Transverse colon (tissue), 4 donors: ENCODE measurements at regions not wholly inside any gene's neighbourhood (a gene's known extent, or its start where the extent isn't known, plus 50 kb on each side); places are given as distances from the start of the nearest gene placed in this dataset.

Experiments used
- DNase-seq: peaks from one replicate; pipeline ENCODE4 v3.0.0-alpha.2; 2019
- H3K27ac ChIP-seq, 4 donors: fragments of 200-600 bp; sonication (generic); 2 replicates each; pipeline ENCODE4 v1.5.1; 2016 to 2018; ENCODE audit warnings: inconsistent platforms in 4 of 4
- H3K27me3 ChIP-seq: fragments of 200-600 bp; sonication (generic); 2 replicates; pipeline ENCODE4 v1.5.1; 2017; ENCODE audit warnings: inconsistent platforms
- H3K36me3 ChIP-seq, 4 donors: fragments of 200-600 bp; sonication (generic); 2 replicates each; pipeline ENCODE4 v1.5.1; 2017 to 2019; ENCODE audit warnings: inconsistent platforms in 4 of 4
- H3K4me1 ChIP-seq, 4 donors: fragments of 200-600 bp; sonication (generic); 2 replicates each; pipeline ENCODE4 v1.5.1; 2017 to 2020; ENCODE audit warnings: inconsistent platforms in 4 of 4
- H3K4me3 ChIP-seq, 4 donors: fragments of 200-600 bp; sonication (generic); 1 replicate in 1 of 4; 2 replicates in 3 of 4; pipeline versions ENCODE4 v1.5.1 to v1.6.1; 2017 to 2019; ENCODE audit warnings: inconsistent platforms in 4 of 4
- H3K9me3 ChIP-seq, 2 donors: fragments of 200-600 bp; sonication (generic); 2 replicates each; pipeline ENCODE4 v1.5.1; 2017 to 2019; ENCODE audit warnings: inconsistent platforms in 2 of 2
- EP300 ChIP-seq: sonication (generic); formaldehyde crosslinking; IDR thresholded peaks from one replicate; pipeline ENCODE4 v1.6.1; 2017; ENCODE audit warnings: antibody characterized with exemption, low read depth
- POLR2A ChIP-seq: fragments of 450-650 bp; IDR thresholded peaks from one replicate; pipeline ENCODE4 v1.6.1; 2016; ENCODE audit warnings: antibody characterized with exemption, mild to moderate bottlenecking, moderate library complexity
- POLR2AphosphoS5 ChIP-seq, 3 donors: sonication (generic); formaldehyde crosslinking; IDR thresholded peaks; one replicate each; pipeline ENCODE4 v1.6.1; 2016; ENCODE audit warnings: antibody characterized with exemption in 3 of 3
- WGBS, 2 donors: methylation state at CpG; one replicate each; pipeline ENCODE4 v1.1.5; 2018; ENCODE audit warnings: low coverage in 1 of 2; 5-methylcytosine and 5-hydroxymethylcytosine counted together
- in situ Hi-C, 4 donors: fragments of 200-750 bp; cut with MboI; loops; one replicate each; pipeline versions ENCODE4 v1.15.0 to v1.15.1; 2017; ENCODE audit warnings: low sequenced_read_pairs in 3 of 4, low pct_ligation_motif_present in 1 of 4, low pct_unique_long_range_greater_than_20kb in 1 of 4
- intact Hi-C: fragments of 100-400 bp; cut with DNase I; formaldehyde crosslinking; loops from one replicate; pipeline ENCODE4 v1.15.1; 2023; ENCODE audit warnings: low total_unique reads
- TF ChIP-seq, protein P1 (sequence below), 5 experiments: fragments of 200-600 bp in 3 of 5; fragments of 450-650 bp in 2 of 5; sonication (generic) in 3 of 5; IDR thresholded peaks; 1 replicate in 2 of 5; 2 replicates in 3 of 5; pipeline ENCODE4 v1.5.1; 2016 to 2017; ENCODE audit warnings: antibody characterized with exemption in 5 of 5, inconsistent platforms in 3 of 5, mild to moderate bottlenecking in 2 of 5, moderate library complexity in 1 of 5

DNA sequence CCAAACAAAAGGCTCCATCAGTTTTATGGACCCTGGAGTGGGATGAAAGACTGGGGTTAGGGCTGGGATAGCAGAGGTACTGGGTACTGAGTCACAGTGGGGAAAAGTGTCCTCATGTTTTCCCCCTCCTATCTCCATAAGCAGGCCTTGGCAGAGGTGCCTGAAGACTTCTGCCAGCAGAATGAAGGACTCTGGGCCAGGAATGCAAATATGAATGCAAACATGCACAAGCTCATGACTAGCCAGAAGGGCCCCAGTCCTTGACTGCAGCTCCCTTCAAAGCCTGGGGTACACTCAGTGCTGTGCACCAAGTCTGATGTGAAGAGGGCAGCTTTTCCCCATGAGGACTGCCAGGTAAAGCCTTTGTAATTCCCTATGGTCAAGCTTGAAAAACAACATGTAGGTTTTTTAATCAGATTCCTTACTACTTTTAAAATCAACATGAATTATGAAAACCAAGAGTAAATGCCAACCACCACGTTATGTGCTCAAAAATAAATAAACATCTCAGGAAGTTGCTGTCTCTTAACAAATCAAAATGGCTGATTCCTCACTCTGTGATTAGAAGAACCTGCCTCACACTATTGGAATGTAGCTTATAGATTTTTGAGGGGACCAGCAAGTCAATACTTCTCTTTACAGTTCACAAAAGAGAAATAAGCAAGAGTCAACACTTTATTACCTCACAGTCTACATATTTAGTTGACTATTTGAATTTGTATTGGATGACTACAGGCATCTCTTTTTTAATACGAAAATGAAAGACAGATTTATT, 1512.0 kb downstream of the ARAP2 start:
- in situ Hi-C loops, result no loop called here
- H3K4me3 ChIP-seq, result no peak overlapping the region
- no peaks in the 10 kb centered on the region for H3K9me3 ChIP-seq
- H3K4me1 ChIP-seq, result no peaks in the 10 kb centered on the region
- WGBS, 2 donors, result 44 to 80% methylated on average over 1 to 2 of the region's 2 CpGs
- no peaks in the 10 kb centered on the region for H3K27me3 ChIP-seq
- H3K27ac ChIP-seq, result no peak overlapping the region
- intact Hi-C loops, result no loop called here
- H3K36me3 ChIP-seq, result no peaks in the 10 kb centered on the region
- TF ChIP-seq, protein P1, sequence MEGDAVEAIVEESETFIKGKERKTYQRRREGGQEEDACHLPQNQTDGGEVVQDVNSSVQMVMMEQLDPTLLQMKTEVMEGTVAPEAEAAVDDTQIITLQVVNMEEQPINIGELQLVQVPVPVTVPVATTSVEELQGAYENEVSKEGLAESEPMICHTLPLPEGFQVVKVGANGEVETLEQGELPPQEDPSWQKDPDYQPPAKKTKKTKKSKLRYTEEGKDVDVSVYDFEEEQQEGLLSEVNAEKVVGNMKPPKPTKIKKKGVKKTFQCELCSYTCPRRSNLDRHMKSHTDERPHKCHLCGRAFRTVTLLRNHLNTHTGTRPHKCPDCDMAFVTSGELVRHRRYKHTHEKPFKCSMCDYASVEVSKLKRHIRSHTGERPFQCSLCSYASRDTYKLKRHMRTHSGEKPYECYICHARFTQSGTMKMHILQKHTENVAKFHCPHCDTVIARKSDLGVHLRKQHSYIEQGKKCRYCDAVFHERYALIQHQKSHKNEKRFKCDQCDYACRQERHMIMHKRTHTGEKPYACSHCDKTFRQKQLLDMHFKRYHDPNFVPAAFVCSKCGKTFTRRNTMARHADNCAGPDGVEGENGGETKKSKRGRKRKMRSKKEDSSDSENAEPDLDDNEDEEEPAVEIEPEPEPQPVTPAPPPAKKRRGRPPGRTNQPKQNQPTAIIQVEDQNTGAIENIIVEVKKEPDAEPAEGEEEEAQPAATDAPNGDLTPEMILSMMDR (IDR thresholded peaks at IDR 0.05), result no peak
- no peak for TF ChIP-seq EP300
- no peak for TF ChIP-seq POLR2AphosphoS5 (IDR thresholded peaks at IDR 0.05)
- no peak for TF ChIP-seq POLR2A
- no peak for DNase-seq

DNA sequence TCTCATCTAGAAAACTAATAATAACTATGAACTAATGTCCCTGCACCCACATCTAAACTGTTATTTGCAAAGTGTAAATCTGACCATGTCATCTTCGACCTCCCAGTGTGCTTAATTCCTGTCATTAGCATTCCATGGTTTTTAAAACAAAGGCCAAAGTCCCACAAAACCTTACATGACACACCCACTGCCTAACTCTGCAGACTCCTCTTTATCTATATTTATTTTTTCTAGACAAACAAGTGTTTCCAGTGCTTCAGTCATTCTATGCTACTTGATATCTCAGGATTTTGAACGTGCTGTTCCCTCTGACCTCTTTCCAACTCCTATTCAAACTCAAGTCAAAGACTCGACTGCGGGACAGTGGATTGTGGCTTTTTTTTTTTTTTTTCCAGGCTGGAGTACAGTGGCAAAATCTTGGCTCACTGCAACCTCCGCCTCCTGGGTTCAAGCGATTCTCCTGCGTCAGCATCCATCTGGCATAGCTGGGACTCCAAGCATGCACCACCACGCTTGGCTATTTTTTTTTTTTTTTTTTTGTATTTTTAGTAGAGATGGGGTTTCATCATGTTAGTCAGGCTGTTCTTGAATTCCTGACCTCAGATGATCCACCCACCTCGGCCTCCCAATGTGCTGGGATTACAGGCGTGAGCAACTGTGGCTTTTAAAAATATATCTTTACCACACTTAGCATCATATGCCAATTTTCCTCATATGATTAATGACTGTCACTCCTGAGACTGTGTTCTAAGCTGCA, 1511.0 kb downstream of the ARAP2 start:
- TF ChIP-seq POLR2A (no peak), EP300 (no peak), POLR2AphosphoS5 (IDR thresholded peaks at IDR 0.05) (no peak)
- TF ChIP-seq, protein P1 (IDR thresholded peaks at IDR 0.05), result no peak
- H3K9me3 ChIP-seq, result peaks cover 0 to 3% of the 10 kb centered on the region in 2 donors
- no peaks in the 10 kb centered on the region for H3K27me3 ChIP-seq
- H3K27ac ChIP-seq, result no peak overlapping the region
- DNase-seq, result no peak
- H3K4me3 ChIP-seq, result no peak overlapping the region
- intact Hi-C loops (no loop called here), in situ Hi-C loops (no loop called here)
- no peaks in the 10 kb centered on the region for H3K4me1 ChIP-seq
- no peaks in the 10 kb centered on the region for H3K36me3 ChIP-seq
- 39 to 61% methylated on average over 7 to 10 of the region's 10 CpGs for WGBS, 2 donors

DNA sequence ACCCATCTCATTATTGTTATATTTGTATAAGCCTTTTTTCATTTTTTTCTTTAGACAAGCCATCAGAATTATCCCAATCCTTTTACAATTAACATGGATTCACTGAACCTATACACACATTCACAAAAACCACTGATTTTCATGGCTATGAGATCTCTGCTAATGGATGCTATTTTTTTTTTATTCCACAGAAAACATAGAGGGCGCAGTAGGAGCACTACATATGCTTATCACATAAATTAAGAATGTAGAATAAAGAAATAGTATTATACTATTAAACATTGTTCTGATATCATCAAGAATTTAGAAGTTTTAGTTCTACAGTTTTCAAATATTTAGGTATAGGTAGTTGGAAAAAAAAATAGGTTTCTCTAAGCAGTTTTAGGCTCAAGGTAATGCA, 1477.4 kb downstream of the ARAP2 start:
- in situ Hi-C loops (no loop called here), intact Hi-C loops (no loop called here)
- Histone ChIP-seq H3K4me3 (no peak overlapping the region), H3K4me1 (no peaks in the 10 kb centered on the region), H3K36me3 (no peaks in the 10 kb centered on the region), H3K27ac (no peak overlapping the region), H3K9me3 (no peaks in the 10 kb centered on the region), H3K27me3 (no peaks in the 10 kb centered on the region)
- 64 to 71% methylated on average over 1 of the region's 1 CpG for WGBS, 2 donors
- no peak for TF ChIP-seq EP300
- TF ChIP-seq POLR2AphosphoS5 (IDR thresholded peaks at IDR 0.05), result no peak
- TF ChIP-seq POLR2A, result no peak
- TF ChIP-seq, protein P1 (IDR thresholded peaks at IDR 0.05), result no peak
- no peak for DNase-seq

DNA sequence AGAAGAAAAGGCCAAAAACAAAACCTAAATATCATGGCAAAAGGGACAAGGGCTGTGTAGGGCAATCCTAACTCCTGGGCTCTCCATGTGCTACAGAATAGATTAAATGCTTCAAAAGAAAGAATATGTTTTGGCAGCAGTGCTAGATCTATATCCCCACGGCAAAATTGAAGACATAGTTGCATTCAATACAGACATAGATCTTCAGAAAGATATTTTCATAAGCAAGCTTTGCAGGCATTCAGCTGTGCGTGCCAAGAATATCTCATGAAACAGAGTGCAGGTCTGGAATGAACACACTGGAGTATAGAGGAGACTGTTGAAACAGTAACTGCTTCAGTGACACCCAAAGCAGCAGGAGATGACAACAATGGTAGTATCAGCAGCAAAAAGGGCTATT, 1476.9 kb downstream of the ARAP2 start:
- TF ChIP-seq EP300 (no peak), POLR2AphosphoS5 (IDR thresholded peaks at IDR 0.05) (no peak), POLR2A (no peak)
- TF ChIP-seq, protein P1 (IDR thresholded peaks at IDR 0.05), result no peak
- WGBS, 2 donors, result 50 to 69% methylated on average over 1 to 2 of the region's 2 CpGs

More for the DNA sequence above, 1476.9 kb downstream of the ARAP2 start:
- no peak for DNase-seq
- Histone ChIP-seq H3K27me3 (no peaks in the 10 kb centered on the region), H3K36me3 (no peaks in the 10 kb centered on the region), H3K4me1 (no peaks in the 10 kb centered on the region), H3K9me3 (no peaks in the 10 kb centered on the region), H3K4me3 (no peak overlapping the region), H3K27ac (no peak overlapping the region)
- in situ Hi-C loops, result no loop called here
- intact Hi-C loops, result no loop called here
